AG09319 (cell line): ENCODE measurements at regions not wholly inside any gene's neighbourhood (a gene's known extent, or its start where the extent isn't known, plus 50 kb on each side); places are given as distances from the start of the nearest gene placed in this dataset.

ENCODE experiments used
- DNase-seq: peaks from one replicate; pipeline ENCODE4 v3.0.0-alpha.2; 2010; ENCODE audit warnings: low read depth; ENCODE audit errors: extremely low read depth
- TF ChIP-seq, protein P1 (sequence below): IDR thresholded peaks from 2 replicates; pipeline ENCODE4 v1.5.1; 2011; ENCODE audit warnings: low read depth, mild to moderate bottlenecking, inconsistent platforms, low read length, moderate library complexity

DNA sequence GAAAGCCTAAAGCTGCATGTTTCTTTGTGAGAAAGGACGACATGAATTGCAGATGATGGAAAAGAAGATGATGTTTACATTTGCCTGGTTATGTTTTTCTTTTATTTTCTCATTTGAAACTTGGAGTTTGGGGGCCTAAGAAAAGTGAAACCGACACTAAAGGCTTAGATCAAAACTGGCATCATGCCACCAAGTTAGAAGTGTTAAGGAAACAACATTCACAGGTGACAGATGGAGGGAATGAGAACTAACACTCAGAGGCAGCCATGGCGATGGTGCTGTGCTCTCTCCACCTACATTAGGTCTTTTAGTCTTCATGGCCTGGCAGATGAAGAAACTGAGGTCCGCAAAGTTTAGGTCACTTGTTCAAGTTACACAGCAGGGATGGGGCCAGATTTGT lies 923.6 kb downstream of the TUSC7 start:
- no peak for DNase-seq
- TF ChIP-seq, protein P1, sequence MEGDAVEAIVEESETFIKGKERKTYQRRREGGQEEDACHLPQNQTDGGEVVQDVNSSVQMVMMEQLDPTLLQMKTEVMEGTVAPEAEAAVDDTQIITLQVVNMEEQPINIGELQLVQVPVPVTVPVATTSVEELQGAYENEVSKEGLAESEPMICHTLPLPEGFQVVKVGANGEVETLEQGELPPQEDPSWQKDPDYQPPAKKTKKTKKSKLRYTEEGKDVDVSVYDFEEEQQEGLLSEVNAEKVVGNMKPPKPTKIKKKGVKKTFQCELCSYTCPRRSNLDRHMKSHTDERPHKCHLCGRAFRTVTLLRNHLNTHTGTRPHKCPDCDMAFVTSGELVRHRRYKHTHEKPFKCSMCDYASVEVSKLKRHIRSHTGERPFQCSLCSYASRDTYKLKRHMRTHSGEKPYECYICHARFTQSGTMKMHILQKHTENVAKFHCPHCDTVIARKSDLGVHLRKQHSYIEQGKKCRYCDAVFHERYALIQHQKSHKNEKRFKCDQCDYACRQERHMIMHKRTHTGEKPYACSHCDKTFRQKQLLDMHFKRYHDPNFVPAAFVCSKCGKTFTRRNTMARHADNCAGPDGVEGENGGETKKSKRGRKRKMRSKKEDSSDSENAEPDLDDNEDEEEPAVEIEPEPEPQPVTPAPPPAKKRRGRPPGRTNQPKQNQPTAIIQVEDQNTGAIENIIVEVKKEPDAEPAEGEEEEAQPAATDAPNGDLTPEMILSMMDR, result no peak

DNA sequence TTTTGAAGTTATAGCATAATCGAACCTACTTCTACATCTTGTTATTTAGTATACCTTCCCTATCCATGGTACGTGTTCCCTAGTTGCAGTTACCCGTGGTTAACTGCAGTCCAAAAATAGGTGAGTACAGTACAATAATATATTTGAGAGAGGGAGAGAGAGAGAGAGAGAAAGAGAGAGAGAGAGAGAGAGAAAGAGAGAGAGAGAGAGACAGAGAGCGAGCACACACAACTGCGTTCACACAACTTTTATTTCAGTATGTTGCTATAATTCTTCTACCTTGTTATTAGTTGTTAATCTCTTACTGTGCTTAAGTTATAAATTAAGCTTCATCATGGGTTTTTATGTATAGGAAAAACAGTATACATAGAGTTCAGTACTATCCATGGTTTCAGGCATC lies 928.1 kb downstream of the TUSC7 start:
- TF ChIP-seq, protein P1, result no peak
- no peak for DNase-seq

DNA sequence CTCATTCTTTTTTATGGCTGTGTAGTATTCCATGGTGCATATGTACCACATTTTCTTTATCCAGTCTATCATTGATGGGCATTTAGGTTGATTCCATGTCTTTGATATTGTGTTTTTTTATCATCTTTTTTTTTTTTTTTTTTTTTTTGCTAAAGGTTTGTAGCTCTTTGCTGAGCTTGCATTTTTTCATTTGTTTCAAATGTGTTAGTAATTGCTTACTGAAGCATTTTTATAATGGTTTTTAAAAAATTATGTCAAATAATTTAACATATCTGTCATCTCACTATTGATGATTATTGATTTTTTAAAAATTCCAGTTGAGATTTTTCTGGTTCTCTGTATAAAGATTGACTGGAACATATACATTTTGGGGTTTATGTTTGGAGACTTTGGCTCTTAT lies 934.6 kb downstream of the TUSC7 start:
- TF ChIP-seq, protein P1, result no peak
- DNase-seq, result no peak

DNA sequence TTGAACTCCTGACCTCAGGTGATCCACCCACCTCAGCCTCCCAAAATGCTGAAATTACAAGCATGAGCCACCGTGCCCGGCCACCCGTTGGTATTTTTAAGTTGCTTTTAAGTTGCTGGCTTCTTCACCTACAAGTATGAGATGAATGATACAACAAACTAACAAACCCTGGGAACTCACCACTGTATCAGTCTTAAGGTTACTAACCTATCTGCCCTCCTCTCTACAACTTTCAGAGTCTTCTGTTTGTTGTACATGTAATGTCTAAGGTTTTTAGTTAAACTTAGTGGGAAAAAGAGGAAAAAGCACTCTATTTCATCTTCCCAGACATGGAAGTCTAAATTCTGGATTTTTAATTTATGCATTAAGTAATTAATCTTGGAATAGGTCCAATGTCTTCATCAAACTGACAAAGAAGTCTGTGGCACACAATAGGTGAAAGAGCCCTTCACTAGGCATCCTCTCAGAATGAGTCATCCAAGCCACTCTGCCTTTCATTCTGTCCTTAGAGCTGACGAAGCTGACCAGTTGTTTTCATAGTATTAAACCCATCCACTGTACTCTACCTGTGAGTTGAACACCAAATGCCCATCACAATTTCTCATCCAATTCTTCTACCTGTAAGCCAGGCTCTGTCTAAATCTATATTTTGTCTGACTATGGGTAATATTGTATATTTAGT lies 936.1 kb downstream of the TUSC7 start:
- no peak for DNase-seq
- TF ChIP-seq, protein P1, result no peak

DNA sequence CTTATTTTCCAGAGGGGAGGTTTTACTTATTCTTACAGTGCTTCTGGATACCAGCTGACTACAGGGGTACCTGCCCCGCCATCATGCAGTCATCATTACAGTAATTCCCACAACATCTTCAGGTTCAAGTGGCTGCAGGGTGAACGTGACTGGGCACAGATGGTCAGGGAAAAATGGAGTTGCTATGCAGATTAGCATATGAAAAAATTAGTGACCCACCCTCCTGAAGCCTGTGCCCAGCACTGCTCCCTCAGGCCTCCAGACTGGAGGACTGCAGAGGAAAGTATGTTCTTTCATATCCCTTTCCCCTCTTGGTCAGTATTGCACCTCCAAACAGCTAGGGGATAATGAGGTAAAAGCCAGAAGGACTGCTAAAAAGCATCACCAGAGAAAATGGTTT lies 937.9 kb downstream of the TUSC7 start:
- no peak for DNase-seq
- TF ChIP-seq, protein P1, result no peak

DNA sequence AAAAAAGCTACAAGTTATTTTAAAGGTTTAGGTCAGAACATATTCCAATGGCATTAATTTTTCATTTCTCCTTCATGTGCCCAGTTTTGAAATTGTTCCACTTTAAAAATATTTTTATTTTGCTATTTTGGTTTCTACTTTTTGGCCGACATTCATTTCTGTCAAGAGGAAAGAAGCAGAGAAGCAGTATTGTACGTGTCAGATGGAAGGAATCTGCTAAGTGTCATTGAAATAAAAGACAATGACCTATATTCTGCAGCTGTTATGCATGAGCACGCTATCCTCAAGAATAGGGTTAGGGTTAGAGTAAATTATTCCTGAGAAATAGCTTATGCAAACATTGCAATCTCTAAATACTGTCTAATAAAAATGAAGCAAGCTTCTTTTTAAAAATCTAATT lies 941.7 kb downstream of the TUSC7 start:
- DNase-seq, result no peak
- TF ChIP-seq, protein P1, result no peak

GRCh38 chr3:117656391-117656790 lies 946.8 kb downstream of the TUSC7 start:
- no peak for DNase-seq
- TF ChIP-seq, protein P1, result no peak
